IMR-90 (cell line): ENCODE measurements at regions not wholly inside any gene's neighbourhood (a gene's known extent, or its start where the extent isn't known, plus 50 kb on each side); places are given as distances from the start of the nearest gene placed in this dataset.

Experiments used
- ATAC-seq: fragments of 200-7000 bp; cut with Tn5 transposase; 2 replicates; pipeline ENCODE4 v1.9.1; 2020; ENCODE audit warnings: low read depth, mild to moderate bottlenecking, moderate library complexity
- BruUV-seq: library from RNA; stranded (reverse); fragments of 400-500 nt; replicated peaks from 2 replicates; lab custom pipeline; 2021; lab: Mats Ljungman, UMichigan
- CTCF ChIA-PET: fragments of 300-600 bp; formaldehyde crosslinking; extraction: SDS; loops from one replicate; lab custom pipeline; 2021; ENCODE audit warnings: antibody characterized with exemption; lab: Yijun Ruan, JAX
- POLR2A ChIA-PET: fragments of 300-600 bp; sonication (Branson Sonifier 250); formaldehyde crosslinking; loops from one replicate; lab custom pipeline; 2022; ENCODE audit warnings: antibody characterized with exemption; ENCODE audit not compliant: unreplicated experiment; lab: Charles Lee
- DNase-seq: peaks from one replicate; pipeline ENCODE4 v3.0.0; 2013
- H2AFZ ChIP-seq: replicated peaks from 2 replicates; pipeline ENCODE3; 2013; ENCODE audit warnings: low read length, mild to moderate bottlenecking; ENCODE audit not compliant: poor library complexity
- H2AK5ac ChIP-seq: 2 replicates; pipeline ENCODE4 v1.6.1; 2013; ENCODE audit warnings: low read depth, low read length, inconsistent platforms
- H2AK9ac ChIP-seq: replicated peaks from 2 replicates; pipeline ENCODE3; 2013; ENCODE audit warnings: mild to moderate bottlenecking, low read depth, low read length, moderate library complexity; ENCODE audit not compliant: poor library complexity
- H2BK120ac ChIP-seq: 2 replicates; pipeline ENCODE4 v1.6.1; 2013; ENCODE audit warnings: low read depth, low read length, inconsistent platforms
- H2BK15ac ChIP-seq: 3 replicates; pipeline ENCODE4 v1.6.1; 2013; ENCODE audit warnings: low read depth, low read length, inconsistent platforms
- H2BK20ac ChIP-seq: 2 replicates; pipeline ENCODE4 v1.6.1; 2013; ENCODE audit warnings: low read depth, mild to moderate bottlenecking, inconsistent platforms, low read length, moderate library complexity
- H2BK5ac ChIP-seq: 2 replicates; pipeline ENCODE4 v1.6.1; 2013; ENCODE audit warnings: mild to moderate bottlenecking, low read depth, low read length, inconsistent platforms; ENCODE audit not compliant: poor library complexity, severe bottlenecking
- H3K14ac ChIP-seq: replicated peaks from 2 replicates; pipeline ENCODE4 v1.6.1; 2013; ENCODE audit warnings: low read depth, low read length, inconsistent platforms
- H3K18ac ChIP-seq: 2 replicates; pipeline ENCODE4 v1.6.1; 2013; ENCODE audit warnings: low read depth, low read length, control low read depth
- H3K23ac ChIP-seq: 2 replicates; pipeline ENCODE4 v1.6.1; 2013; ENCODE audit warnings: low read depth, low read length, inconsistent platforms
- H3K27ac ChIP-seq: 2 replicates; pipeline ENCODE4 v1.5.1; 2013; ENCODE audit warnings: mild to moderate bottlenecking, control low read depth, low read length; ENCODE audit not compliant: insufficient read depth
- H3K27me3 ChIP-seq: 2 replicates; pipeline ENCODE4 v1.6.1; 2013; ENCODE audit warnings: low read length; ENCODE audit not compliant: control insufficient read depth, insufficient read depth
- H3K36me3 ChIP-seq: 2 replicates; pipeline ENCODE4 v1.6.1; 2013; ENCODE audit warnings: low read length, mixed read lengths; ENCODE audit not compliant: control insufficient read depth, insufficient read depth
- H3K4ac ChIP-seq: 2 replicates; pipeline ENCODE4 v1.6.1; 2013; ENCODE audit warnings: low read depth, low read length, inconsistent platforms
- H3K4me1 ChIP-seq: 2 replicates; pipeline ENCODE4 v1.6.1; 2013; ENCODE audit warnings: low read length, mixed read lengths; ENCODE audit not compliant: control insufficient read depth, insufficient read depth
- H3K4me2 ChIP-seq: 2 replicates; pipeline ENCODE4 v1.6.1; 2013; ENCODE audit warnings: low read depth, mild to moderate bottlenecking, control low read depth, low read length, moderate library complexity
- H3K4me3 ChIP-seq: 2 replicates; pipeline ENCODE4 v1.5.1; 2013; ENCODE audit warnings: low read depth, mild to moderate bottlenecking, control low read depth, low read length, moderate library complexity; ENCODE audit not compliant: insufficient read depth
- H3K56ac ChIP-seq: 2 replicates; pipeline ENCODE4 v1.6.1; 2013; ENCODE audit warnings: low read length, inconsistent platforms; ENCODE audit not compliant: insufficient read depth; ENCODE audit errors: extremely low read depth
- H3K79me1 ChIP-seq, 2 experiments: 2 replicates each; pipeline ENCODE4 v1.6.1; 2013; ENCODE audit warnings: low read length in 2 of 2, inconsistent platforms in 1 of 2, low read depth in 1 of 2
- H3K9ac ChIP-seq: 2 replicates; pipeline ENCODE4 v1.6.1; 2013; ENCODE audit warnings: low read depth, low read length, control low read depth
- H3K9me1 ChIP-seq: 2 replicates; pipeline ENCODE4 v1.6.1; 2013; ENCODE audit warnings: low read length, inconsistent platforms; ENCODE audit not compliant: insufficient read depth
- H3K9me3 ChIP-seq: 2 replicates; pipeline ENCODE4 v1.6.1; 2013; ENCODE audit warnings: low read length; ENCODE audit not compliant: control insufficient read depth, insufficient read depth
- H4K20me1 ChIP-seq: 2 replicates; pipeline ENCODE4 v1.6.1; 2013; ENCODE audit warnings: low read length, inconsistent platforms; ENCODE audit not compliant: insufficient read depth
- H4K5ac ChIP-seq: 2 replicates; pipeline ENCODE4 v1.6.1; 2013; ENCODE audit warnings: mild to moderate bottlenecking, low read depth, low read length, control low read depth
- H4K8ac ChIP-seq, 2 experiments: 2 replicates each; pipeline ENCODE4 v1.6.1; 2013; ENCODE audit warnings: low read depth in 2 of 2, low read length in 2 of 2, control low read depth in 1 of 2, inconsistent platforms in 1 of 2
- H4K91ac ChIP-seq: 2 replicates; pipeline ENCODE4 v1.6.1; 2013; ENCODE audit warnings: low read depth, low read length, inconsistent platforms; ENCODE audit not compliant: insufficient read depth
- CHD1 ChIP-seq: IDR thresholded peaks from 2 replicates; pipeline ENCODE4 v1.6.1; 2012; ENCODE audit warnings: low read depth, low read length, improper control_type of control experiment
- CTCF ChIP-seq: conservative IDR thresholded peaks from 2 replicates; pipeline ENCODE4 v1.5.1; 2012; ENCODE audit warnings: mild to moderate bottlenecking, low read depth, low read length, improper control_type of control experiment
- FOS ChIP-seq: fragments of 150-350 bp; IDR thresholded peaks from 2 replicates; pipeline ENCODE4 v1.6.1; 2016; ENCODE audit warnings: low read depth, low read length
- MAFK ChIP-seq: IDR thresholded peaks from 2 replicates; pipeline ENCODE4 v1.6.1; 2012; ENCODE audit warnings: low read depth, low read length, improper control_type of control experiment
- MAZ ChIP-seq: IDR thresholded peaks from 2 replicates; pipeline ENCODE4 v1.6.1; 2012; ENCODE audit warnings: low read depth, mild to moderate bottlenecking, low read length, improper control_type of control experiment, moderate library complexity, borderline replicate concordance
- POLR2A ChIP-seq: IDR thresholded peaks from 2 replicates; pipeline ENCODE4 v1.6.1; 2012; ENCODE audit warnings: mild to moderate bottlenecking, low read depth, low read length
- RAD21 ChIP-seq: IDR thresholded peaks from 2 replicates; pipeline ENCODE4 v1.6.1; 2012; ENCODE audit warnings: low read length, improper control_type of control experiment
- RFX5 ChIP-seq: IDR thresholded peaks from 2 replicates; pipeline ENCODE4 v1.8.0; 2012; ENCODE audit warnings: low read depth, mild to moderate bottlenecking, low read length, moderate library complexity
- SMC3 ChIP-seq: fragments of 150-350 bp; IDR thresholded peaks from 2 replicates; pipeline ENCODE4 v1.6.1; 2016; ENCODE audit warnings: low read depth, mild to moderate bottlenecking, antibody characterized with exemption, low read length, moderate library complexity
- USF2 ChIP-seq: fragments of 150-350 bp; IDR thresholded peaks from 2 replicates; pipeline ENCODE4 v1.6.1; 2017; ENCODE audit warnings: mild to moderate bottlenecking, antibody characterized with exemption, low read length, low read depth
- WGBS, 2 experiments: methylation state at CpG; one replicate each; pipeline versions ENCODE4 v1.1.5 to v1.1.7; 2013; ENCODE audit warnings: missing lambda C conversion rate in 2 of 2; ENCODE audit not compliant: insufficient read length in 1 of 2; ENCODE audit errors: extremely low coverage in 2 of 2; 5-methylcytosine and 5-hydroxymethylcytosine counted together
- dilution Hi-C: fragments of 300-500 bp; cut with HindIII; formaldehyde crosslinking; loops from one replicate; pipeline ENCODE4 v1.14.3; 2018; ENCODE audit warnings: low sequenced_read_pairs; ENCODE audit not compliant: unreplicated experiment
- in situ Hi-C: fragments of 300-500 bp; cut with MboI; formaldehyde crosslinking; loops from 3 replicates; pipeline ENCODE4 v1.14.3; 2019; ENCODE audit warnings: low sequenced_read_pairs, inconsistent platforms, mixed read lengths
- intact Hi-C: fragments of 100-400 bp; cut with micrococcal nuclease; formaldehyde crosslinking; loops from 2 replicates; pipeline ENCODE4 v1.10.0; 2022

GRCh38 chr21:31607791-31608190 is 51.7 kb upstream of the SOD1 start:
- BruUV-seq = no TSS peak
- no peaks in the 10 kb centered on the region for H4K20me1 ChIP-seq
- no peak overlapping the region for H3K4me3 ChIP-seq
- POLR2A ChIA-PET = no interaction called here
- H2BK5ac ChIP-seq = no peak overlapping the region
- H3K14ac ChIP-seq = no peak overlapping the region
- no peak overlapping the region for H2BK15ac ChIP-seq
- H3K9ac ChIP-seq = no peak overlapping the region
- no peak overlapping the region for H3K18ac ChIP-seq
- no peaks in the 10 kb centered on the region for H3K9me1 ChIP-seq
- no peak overlapping the region for H3K27ac ChIP-seq
- no peak overlapping the region for H2BK20ac ChIP-seq
- H4K91ac ChIP-seq = no peak overlapping the region
- CTCF ChIA-PET = no interaction called here
- in situ Hi-C loops (no loop called here), dilution Hi-C loops (no loop called here), intact Hi-C loops (no loop called here)
- ATAC-seq (no peak), DNase-seq (no peak)
- H2AK5ac ChIP-seq = no peak overlapping the region
- H3K4me2 ChIP-seq = no peak overlapping the region
- H2AK9ac ChIP-seq = no peak overlapping the region
- H3K79me1 ChIP-seq = no peaks in the 10 kb centered on the region
- H3K36me3 ChIP-seq = no peaks in the 10 kb centered on the region
- no peaks in the 10 kb centered on the region for H3K9me3 ChIP-seq
- no peak overlapping the region for H2AFZ ChIP-seq
- H3K23ac ChIP-seq = no peak overlapping the region
- H2BK120ac ChIP-seq = no peak overlapping the region
- no peak overlapping the region for H3K4ac ChIP-seq
- no peak overlapping the region for H4K5ac ChIP-seq
- no peaks in the 10 kb centered on the region for H3K4me1 ChIP-seq
- peaks cover 7% of the 10 kb centered on the region; the same call in 1 of the 2 replicates for H3K27me3 ChIP-seq
- no peak for TF ChIP-seq RFX5
- TF ChIP-seq SMC3 = no peak
- no peak for TF ChIP-seq POLR2A
- TF ChIP-seq USF2 = no peak
- no peak for TF ChIP-seq CTCF
- TF ChIP-seq FOS = no peak
- no peak for TF ChIP-seq RAD21
- TF ChIP-seq MAZ = no peak
- TF ChIP-seq MAFK = no peak
- no peak for TF ChIP-seq CHD1
- H4K8ac ChIP-seq = no peak overlapping the region
- no peak overlapping the region for H3K56ac ChIP-seq
- no CpG with 5 or more reads among the region's 4 CpGs for WGBS, 2 experiments
